ENCODE measurements at regions not wholly inside any gene's neighbourhood (a gene's known extent, or its start where the extent isn't known, plus 50 kb on each side); places are given as distances from the start of the nearest gene placed in this dataset.

DNA sequence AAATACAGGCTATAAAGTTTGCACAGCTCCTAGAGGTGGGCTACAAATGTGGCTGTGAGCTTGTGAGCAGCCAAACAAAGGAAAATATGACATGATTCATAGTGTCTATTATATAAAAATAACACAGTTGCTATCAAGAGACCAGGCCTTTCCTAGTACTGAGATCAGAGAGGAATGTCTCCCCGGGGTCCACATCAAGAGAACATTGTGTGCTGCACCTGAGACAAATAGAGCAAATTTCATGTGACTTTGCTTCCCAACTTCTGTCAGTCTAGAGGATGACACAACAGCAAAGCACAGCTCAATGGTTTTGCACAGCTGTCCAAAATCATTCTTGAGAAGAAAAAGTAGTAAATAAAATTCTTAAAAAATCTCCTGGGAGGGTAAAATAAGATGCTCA is 297.5 kb upstream of the PRKD1 start:
- TF ChIP-seq POLR2A (IDR thresholded peaks at IDR 0.05; ENCODE audit: low read length) (no peak), MYC (IDR thresholded peaks at IDR 0.05; ENCODE audit: borderline replicate concordance, low read length) (no peak), ESRRA (IDR thresholded peaks at IDR 0.05; ENCODE audit: borderline replicate concordance, low read length) (no peak), ZFP36 (IDR thresholded peaks at IDR 0.05; ENCODE audit: borderline replicate concordance, partially characterized antibody) (no peak), RFX5 (IDR thresholded peaks at IDR 0.05) (no peak), SMC3 (IDR thresholded peaks at IDR 0.05) (no peak), HEYL (CRISPR knock-in tag; IDR thresholded peaks at IDR 0.05) (no peak), EP300 (IDR thresholded peaks at IDR 0.05) (no peak)
- TF ChIP-seq, protein P1, sequence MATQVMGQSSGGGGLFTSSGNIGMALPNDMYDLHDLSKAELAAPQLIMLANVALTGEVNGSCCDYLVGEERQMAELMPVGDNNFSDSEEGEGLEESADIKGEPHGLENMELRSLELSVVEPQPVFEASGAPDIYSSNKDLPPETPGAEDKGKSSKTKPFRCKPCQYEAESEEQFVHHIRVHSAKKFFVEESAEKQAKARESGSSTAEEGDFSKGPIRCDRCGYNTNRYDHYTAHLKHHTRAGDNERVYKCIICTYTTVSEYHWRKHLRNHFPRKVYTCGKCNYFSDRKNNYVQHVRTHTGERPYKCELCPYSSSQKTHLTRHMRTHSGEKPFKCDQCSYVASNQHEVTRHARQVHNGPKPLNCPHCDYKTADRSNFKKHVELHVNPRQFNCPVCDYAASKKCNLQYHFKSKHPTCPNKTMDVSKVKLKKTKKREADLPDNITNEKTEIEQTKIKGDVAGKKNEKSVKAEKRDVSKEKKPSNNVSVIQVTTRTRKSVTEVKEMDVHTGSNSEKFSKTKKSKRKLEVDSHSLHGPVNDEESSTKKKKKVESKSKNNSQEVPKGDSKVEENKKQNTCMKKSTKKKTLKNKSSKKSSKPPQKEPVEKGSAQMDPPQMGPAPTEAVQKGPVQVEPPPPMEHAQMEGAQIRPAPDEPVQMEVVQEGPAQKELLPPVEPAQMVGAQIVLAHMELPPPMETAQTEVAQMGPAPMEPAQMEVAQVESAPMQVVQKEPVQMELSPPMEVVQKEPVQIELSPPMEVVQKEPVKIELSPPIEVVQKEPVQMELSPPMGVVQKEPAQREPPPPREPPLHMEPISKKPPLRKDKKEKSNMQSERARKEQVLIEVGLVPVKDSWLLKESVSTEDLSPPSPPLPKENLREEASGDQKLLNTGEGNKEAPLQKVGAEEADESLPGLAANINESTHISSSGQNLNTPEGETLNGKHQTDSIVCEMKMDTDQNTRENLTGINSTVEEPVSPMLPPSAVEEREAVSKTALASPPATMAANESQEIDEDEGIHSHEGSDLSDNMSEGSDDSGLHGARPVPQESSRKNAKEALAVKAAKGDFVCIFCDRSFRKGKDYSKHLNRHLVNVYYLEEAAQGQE (IDR thresholded peaks at IDR 0.05), result no peak
- TF ChIP-seq, protein P2, sequence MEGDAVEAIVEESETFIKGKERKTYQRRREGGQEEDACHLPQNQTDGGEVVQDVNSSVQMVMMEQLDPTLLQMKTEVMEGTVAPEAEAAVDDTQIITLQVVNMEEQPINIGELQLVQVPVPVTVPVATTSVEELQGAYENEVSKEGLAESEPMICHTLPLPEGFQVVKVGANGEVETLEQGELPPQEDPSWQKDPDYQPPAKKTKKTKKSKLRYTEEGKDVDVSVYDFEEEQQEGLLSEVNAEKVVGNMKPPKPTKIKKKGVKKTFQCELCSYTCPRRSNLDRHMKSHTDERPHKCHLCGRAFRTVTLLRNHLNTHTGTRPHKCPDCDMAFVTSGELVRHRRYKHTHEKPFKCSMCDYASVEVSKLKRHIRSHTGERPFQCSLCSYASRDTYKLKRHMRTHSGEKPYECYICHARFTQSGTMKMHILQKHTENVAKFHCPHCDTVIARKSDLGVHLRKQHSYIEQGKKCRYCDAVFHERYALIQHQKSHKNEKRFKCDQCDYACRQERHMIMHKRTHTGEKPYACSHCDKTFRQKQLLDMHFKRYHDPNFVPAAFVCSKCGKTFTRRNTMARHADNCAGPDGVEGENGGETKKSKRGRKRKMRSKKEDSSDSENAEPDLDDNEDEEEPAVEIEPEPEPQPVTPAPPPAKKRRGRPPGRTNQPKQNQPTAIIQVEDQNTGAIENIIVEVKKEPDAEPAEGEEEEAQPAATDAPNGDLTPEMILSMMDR (IDR thresholded peaks at IDR 0.05), result no peak
- TF ChIP-seq, protein P3, sequence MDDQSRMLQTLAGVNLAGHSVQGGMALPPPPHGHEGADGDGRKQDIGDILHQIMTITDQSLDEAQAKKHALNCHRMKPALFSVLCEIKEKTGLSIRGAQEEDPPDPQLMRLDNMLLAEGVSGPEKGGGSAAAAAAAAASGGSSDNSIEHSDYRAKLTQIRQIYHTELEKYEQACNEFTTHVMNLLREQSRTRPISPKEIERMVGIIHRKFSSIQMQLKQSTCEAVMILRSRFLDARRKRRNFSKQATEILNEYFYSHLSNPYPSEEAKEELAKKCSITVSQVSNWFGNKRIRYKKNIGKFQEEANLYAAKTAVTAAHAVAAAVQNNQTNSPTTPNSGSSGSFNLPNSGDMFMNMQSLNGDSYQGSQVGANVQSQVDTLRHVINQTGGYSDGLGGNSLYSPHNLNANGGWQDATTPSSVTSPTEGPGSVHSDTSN (IDR thresholded peaks at IDR 0.05), result no peak
